Prostate gland (tissue), 2 donors: ENCODE measurements at regions not wholly inside any gene's neighbourhood (a gene's known extent, or its start where the extent isn't known, plus 50 kb on each side); places are given as distances from the start of the nearest gene placed in this dataset.

ENCODE experiments used
- DNase-seq: peaks from one replicate; pipeline ENCODE4 v3.0.0-alpha.2; 2019; ENCODE audit warnings: low spot score
- H3K27ac ChIP-seq, 2 donors: fragments of 200-600 bp; sonication (generic); 2 replicates each; pipeline ENCODE4 v1.5.1; 2017 to 2019
- H3K27me3 ChIP-seq: fragments of 200-600 bp; sonication (generic); replicated peaks from 2 replicates; pipeline ENCODE4 v1.5.1; 2019; ENCODE audit not compliant: insufficient read depth
- H3K36me3 ChIP-seq, 2 donors: fragments of 200-600 bp; sonication (generic); 1 replicate in 1 of 2; 2 replicates in 1 of 2; pipeline versions ENCODE4 v1.5.1 to v1.8.1; 2017 to 2019
- H3K4me1 ChIP-seq: fragments of 200-600 bp; sonication (generic); replicated peaks from 2 replicates; pipeline ENCODE4 v1.5.1; 2019
- H3K4me3 ChIP-seq, 2 donors: fragments of 200-600 bp; sonication (generic); 2 replicates each; pipeline ENCODE4 v1.5.1; 2017 to 2019
- H3K9me3 ChIP-seq: fragments of 200-600 bp; sonication (generic); 2 replicates; pipeline ENCODE4 v1.5.1; 2017
- CTCF ChIP-seq, 4 experiments: fragments of 200-600 bp in 2 of 4; fragments of 450-650 bp in 2 of 4; sonication (generic) in 2 of 4; IDR thresholded peaks; 1 replicate in 3 of 4; 2 replicates in 1 of 4; pipeline ENCODE4 v1.5.1; 2016 to 2019; ENCODE audit warnings: antibody characterized with exemption in 4 of 4, mild to moderate bottlenecking in 2 of 4, moderate library complexity in 2 of 4
- POLR2A ChIP-seq: fragments of 450-650 bp; IDR thresholded peaks from one replicate; pipeline ENCODE4 v1.6.1; 2016; ENCODE audit warnings: antibody characterized with exemption, mild to moderate bottlenecking
- POLR2AphosphoS5 ChIP-seq: sonication (generic); formaldehyde crosslinking; IDR thresholded peaks from one replicate; pipeline ENCODE4 v1.6.1; 2017; ENCODE audit warnings: antibody characterized with exemption
- WGBS: methylation state at CpG from one replicate; pipeline ENCODE4 v1.1.5; 2018; 5-methylcytosine and 5-hydroxymethylcytosine counted together
- intact Hi-C: fragments of 100-400 bp; cut with DNase I; formaldehyde crosslinking; loops from one replicate; pipeline ENCODE4 v1.14.2; 2022

GRCh38 chr16:85180047-85180826, 68.0 kb upstream of the CIBAR2 start:
- no peak overlapping the region for H3K27ac ChIP-seq
- DNase-seq = no peak
- intact Hi-C loops = no loop called here
- TF ChIP-seq POLR2A (no peak), CTCF (IDR thresholded peaks at IDR 0.05) (no peak), POLR2AphosphoS5 (no peak)
- no peak overlapping the region for H3K4me3 ChIP-seq
- 93% methylated on average over 18 of the region's 23 CpGs for whole genome bisulfite sequencing
- no peaks in the 10 kb centered on the region for H3K9me3 ChIP-seq
- no peaks in the 10 kb centered on the region for H3K27me3 ChIP-seq
- H3K36me3 ChIP-seq = no peaks in the 10 kb centered on the region
- H3K4me1 ChIP-seq = no peaks in the 10 kb centered on the region

GRCh38 chr16:85180827-85181738, 68.8 kb upstream of the CIBAR2 start:
- Histone ChIP-seq H3K27me3 (no peaks in the 10 kb centered on the region), H3K9me3 (no peaks in the 10 kb centered on the region), H3K27ac (no peak overlapping the region), H3K4me1 (no peaks in the 10 kb centered on the region), H3K36me3 (no peaks in the 10 kb centered on the region), H3K4me3 (no peak overlapping the region)
- whole genome bisulfite sequencing = 80% methylated on average over 20 of the region's 30 CpGs
- no peak for DNase-seq
- TF ChIP-seq POLR2A (no peak), CTCF (IDR thresholded peaks at IDR 0.05) (no peak), POLR2AphosphoS5 (no peak)
- intact Hi-C loops = no loop called here

GRCh38 chr16:85181739-85182129, 69.5 kb upstream of the CIBAR2 start:
- Histone ChIP-seq H3K9me3 (no peaks in the 10 kb centered on the region), H3K27ac (no peak overlapping the region), H3K4me1 (no peaks in the 10 kb centered on the region), H3K36me3 (no peaks in the 10 kb centered on the region), H3K27me3 (no peaks in the 10 kb centered on the region), H3K4me3 (no peak overlapping the region)
- 98% methylated on average over 13 of the region's 18 CpGs for WGBS
- TF ChIP-seq CTCF (IDR thresholded peaks at IDR 0.05) (no peak), POLR2AphosphoS5 (no peak), POLR2A (no peak)
- DNase-seq = no peak
- intact Hi-C loops = no loop called here

GRCh38 chr16:85182286-85182685, 70.0 kb upstream of the CIBAR2 start:
- DNase-seq = no peak
- intact Hi-C loops = no loop called here
- Histone ChIP-seq H3K27ac (no peak overlapping the region), H3K4me1 (no peaks in the 10 kb centered on the region), H3K27me3 (no peaks in the 10 kb centered on the region), H3K9me3 (no peaks in the 10 kb centered on the region), H3K4me3 (no peak overlapping the region), H3K36me3 (no peaks in the 10 kb centered on the region)
- TF ChIP-seq CTCF (IDR thresholded peaks at IDR 0.05) (no peak), POLR2AphosphoS5 (no peak), POLR2A (no peak)
- WGBS = 92% methylated on average over 9 of the region's 11 CpGs
